ENCODE measurements at regions not wholly inside any gene's neighbourhood (a gene's known extent, or its start where the extent isn't known, plus 50 kb on each side); places are given as distances from the start of the nearest gene placed in this dataset.
A peak's percentile ranks its signal among the peaks of the same experiment; 100 is the strongest.

- no peak for DNase-seq
These were observed 79.8 kb downstream of the BARX1 start for GRCh38 chr9:93875330-93875729.

- no peak for DNase-seq
These were observed 80.9 kb downstream of the BARX1 start for GRCh38 chr9:93874242-93874641.

- DNase-seq, result peak; percentile 50
These were observed 83.9 kb downstream of the BARX1 start for GRCh38 chr9:93871286-93871685.

GRCh38 chr9:93869863-93870262, 85.3 kb downstream of the BARX1 start:
- DNase-seq, result peak; percentile 35

- no peak for DNase-seq
These were observed 86.1 kb downstream of the BARX1 start for GRCh38 chr9:93869088-93869487.

GRCh38 chr9:93865716-93866115, 89.4 kb downstream of the BARX1 start:
- DNase-seq, result no peak

- DNase-seq, result no peak
These were observed 89.9 kb downstream of the BARX1 start for GRCh38 chr9:93865245-93865644.

GRCh38 chr9:93864840-93865239, 90.3 kb downstream of the BARX1 start:
- DNase-seq, result no peak

- no peak for DNase-seq
These were observed 91.1 kb downstream of the BARX1 start for GRCh38 chr9:93864032-93864431.

- no peak for DNase-seq
These were observed 92.1 kb downstream of the BARX1 start for GRCh38 chr9:93862877-93863545.

GRCh38 chr9:93861736-93862358, 93.3 kb downstream of the BARX1 start:
- DNase-seq, result peak; percentile 42

- peak; percentile 51 for DNase-seq
These were observed 94.2 kb downstream of the BARX1 start for GRCh38 chr9:93860694-93861658.

GRCh38 chr9:93859431-93860215, 95.5 kb downstream of the BARX1 start:
- no peak for DNase-seq

- no peak for DNase-seq
These were observed 97.6 kb downstream of the BARX1 start for GRCh38 chr9:93857528-93857927.

GRCh38 chr9:93852728-93853127, 102.4 kb downstream of the BARX1 start:
- DNase-seq, result no peak

- no peak for DNase-seq
These were observed 108.8 kb downstream of the BARX1 start for GRCh38 chr9:93846349-93846748.

GRCh38 chr9:93843396-93843795, 111.8 kb downstream of the BARX1 start:
- peak; percentile 74 for DNase-seq

- no peak for DNase-seq
These were observed 124.5 kb downstream of the BARX1 start for GRCh38 chr9:93830606-93831005.

- DNase-seq, result no peak
These were observed 125.1 kb downstream of the BARX1 start for GRCh38 chr9:93830012-93830596.

GRCh38 chr9:93829271-93830011, 125.7 kb downstream of the BARX1 start:
- peak; percentile 38 for DNase-seq

- peak; percentile 43 for DNase-seq
These were observed 126.6 kb downstream of the BARX1 start for GRCh38 chr9:93828331-93829097.
